Caco-2 (cell line): ENCODE measurements at regions not wholly inside any gene's neighbourhood (a gene's known extent, or its start where the extent isn't known, plus 50 kb on each side); places are given as distances from the start of the nearest gene placed in this dataset.

Source experiments
- BruUV-seq: library from RNA; stranded (reverse); fragments of 400-500 nt; replicated peaks from 2 replicates; lab custom pipeline; 2021; lab: Mats Ljungman, UMichigan
- CTCF ChIA-PET: fragments of 300-600 bp; sonication (Branson Sonifier 250); formaldehyde crosslinking; loops from one replicate; lab custom pipeline; 2022; ENCODE audit warnings: antibody characterized with exemption; lab: Charles Lee
- POLR2A ChIA-PET: fragments of 300-600 bp; sonication (Branson Sonifier 250); formaldehyde crosslinking; loops from one replicate; lab custom pipeline; 2022; ENCODE audit warnings: antibody characterized with exemption; lab: Charles Lee
- DNase-seq, 2 experiments: peaks; one replicate each; pipeline versions ENCODE4 v3.0.0 to v3.0.0-alpha.2; 2020 to 2022
- H3K27me3 ChIP-seq: replicated peaks from 2 replicates; pipeline ENCODE4 v1.6.0; 2011; ENCODE audit warnings: low read length; ENCODE audit not compliant: control insufficient read depth, insufficient read depth
- H3K36me3 ChIP-seq: 2 replicates; pipeline ENCODE4 v1.5.1; 2011; ENCODE audit warnings: low read length; ENCODE audit not compliant: control insufficient read depth, insufficient read depth
- H3K4me1 ChIP-seq: fragments of 250-450 bp; sonication (Bioruptor Pico); 2 replicates; pipeline ENCODE4 v1.5.1; 2020; ENCODE audit warnings: mild to moderate bottlenecking
- H3K4me3 ChIP-seq: 2 replicates; pipeline ENCODE4 v1.5.1; 2011; ENCODE audit warnings: low read depth, mild to moderate bottlenecking, control low read depth, low read length
- H3K9me3 ChIP-seq: fragments of 250-450 bp; sonication (Bioruptor Pico); 2 replicates; pipeline ENCODE4 v1.5.1; 2020; ENCODE audit warnings: mild to moderate bottlenecking, moderate library complexity
- H3K27ac Mint-ChIP-seq: one replicate; pipeline ENCODE4 v1.8.0; 2022; ENCODE audit warnings: mixed read lengths; ENCODE audit not compliant: unreplicated experiment
- H3K27me3 Mint-ChIP-seq: one replicate; pipeline ENCODE4 v1.8.0; 2022; ENCODE audit warnings: mixed read lengths; ENCODE audit not compliant: insufficient read depth, unreplicated experiment
- H3K36me3 Mint-ChIP-seq: one replicate; pipeline ENCODE4 v1.8.0; 2022; ENCODE audit warnings: mild to moderate bottlenecking, mixed read lengths; ENCODE audit not compliant: insufficient read depth, unreplicated experiment
- H3K4me1 Mint-ChIP-seq: one replicate; pipeline ENCODE4 v1.8.0; 2022; ENCODE audit warnings: low read depth, mixed read lengths; ENCODE audit not compliant: unreplicated experiment
- H3K4me3 Mint-ChIP-seq: one replicate; pipeline ENCODE4 v1.8.0; 2022; ENCODE audit warnings: mild to moderate bottlenecking, moderate library complexity, mixed read lengths; ENCODE audit not compliant: unreplicated experiment
- H3K9me3 Mint-ChIP-seq: one replicate; pipeline ENCODE4 v1.8.0; 2022; ENCODE audit warnings: mixed read lengths; ENCODE audit not compliant: unreplicated experiment
- intact Hi-C: fragments of 100-400 bp; cut with micrococcal nuclease; formaldehyde crosslinking; loops from one replicate; pipeline ENCODE4 v1.10.0; 2022; ENCODE audit not compliant: unreplicated experiment
- TF ChIP-seq, protein P1 (sequence below), 2 experiments: fragments of 200-600 bp in 1 of 2; IDR thresholded peaks; 1 replicate in 1 of 2; 2 replicates in 1 of 2; pipeline versions ENCODE4 v1.5.1 to v1.8.0; 2011 to 2022; ENCODE audit warnings: antibody characterized with exemption in 1 of 2, control low read depth in 1 of 2, inconsistent platforms in 1 of 2, low read depth in 1 of 2, low read length in 1 of 2, mild to moderate bottlenecking in 1 of 2, moderate library complexity in 1 of 2; ENCODE audit not compliant: insufficient read depth in 1 of 2, severe bottlenecking in 1 of 2, unreplicated experiment in 1 of 2

DNA sequence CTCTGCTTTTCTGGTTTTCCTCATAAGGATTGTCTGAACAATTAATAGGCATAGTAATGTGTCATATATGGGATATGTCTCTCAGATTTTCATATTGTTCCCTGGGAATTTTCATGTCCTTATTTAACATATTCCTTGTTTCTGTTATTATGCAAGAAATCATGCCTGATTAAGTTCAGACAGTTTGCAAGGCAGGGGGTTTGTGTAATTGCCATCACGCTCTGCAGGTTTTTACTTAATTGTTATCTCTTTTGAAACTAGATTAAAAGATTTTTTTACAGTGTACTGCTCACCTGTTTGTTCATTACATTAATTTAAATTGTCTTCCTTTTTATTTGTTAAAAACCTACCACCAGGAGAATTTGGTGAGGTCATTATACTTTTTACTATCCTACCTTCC lies 1253.2 kb upstream of the PRR20A start:
- Mint-ChIP-seq H3K4me1 (no peaks in the 10 kb centered on the region), H3K27ac (no peak overlapping the region), H3K27me3 (no peaks in the 10 kb centered on the region), H3K9me3 (no peaks in the 10 kb centered on the region), H3K4me3 (no peak overlapping the region), H3K36me3 (no peaks in the 10 kb centered on the region)
- intact Hi-C loops = no loop called here
- Histone ChIP-seq H3K4me3 (no peak overlapping the region), H3K36me3 (no peaks in the 10 kb centered on the region), H3K4me1 (no peaks in the 10 kb centered on the region), H3K27me3 (no peaks in the 10 kb centered on the region), H3K9me3 (no peaks in the 10 kb centered on the region)
- no peak for DNase-seq
- TF ChIP-seq, protein P1, sequence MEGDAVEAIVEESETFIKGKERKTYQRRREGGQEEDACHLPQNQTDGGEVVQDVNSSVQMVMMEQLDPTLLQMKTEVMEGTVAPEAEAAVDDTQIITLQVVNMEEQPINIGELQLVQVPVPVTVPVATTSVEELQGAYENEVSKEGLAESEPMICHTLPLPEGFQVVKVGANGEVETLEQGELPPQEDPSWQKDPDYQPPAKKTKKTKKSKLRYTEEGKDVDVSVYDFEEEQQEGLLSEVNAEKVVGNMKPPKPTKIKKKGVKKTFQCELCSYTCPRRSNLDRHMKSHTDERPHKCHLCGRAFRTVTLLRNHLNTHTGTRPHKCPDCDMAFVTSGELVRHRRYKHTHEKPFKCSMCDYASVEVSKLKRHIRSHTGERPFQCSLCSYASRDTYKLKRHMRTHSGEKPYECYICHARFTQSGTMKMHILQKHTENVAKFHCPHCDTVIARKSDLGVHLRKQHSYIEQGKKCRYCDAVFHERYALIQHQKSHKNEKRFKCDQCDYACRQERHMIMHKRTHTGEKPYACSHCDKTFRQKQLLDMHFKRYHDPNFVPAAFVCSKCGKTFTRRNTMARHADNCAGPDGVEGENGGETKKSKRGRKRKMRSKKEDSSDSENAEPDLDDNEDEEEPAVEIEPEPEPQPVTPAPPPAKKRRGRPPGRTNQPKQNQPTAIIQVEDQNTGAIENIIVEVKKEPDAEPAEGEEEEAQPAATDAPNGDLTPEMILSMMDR (IDR thresholded peaks at IDR 0.05; ENCODE audit: insufficient read depth in 1 of 2, low read depth in 1 of 2, low read length in 1 of 2, severe bottlenecking in 1 of 2, unreplicated experiment in 1 of 2) = no peak
- CTCF ChIA-PET = no interaction called here
- no TSS peak for BruUV-seq
- POLR2A ChIA-PET = no interaction called here

DNA sequence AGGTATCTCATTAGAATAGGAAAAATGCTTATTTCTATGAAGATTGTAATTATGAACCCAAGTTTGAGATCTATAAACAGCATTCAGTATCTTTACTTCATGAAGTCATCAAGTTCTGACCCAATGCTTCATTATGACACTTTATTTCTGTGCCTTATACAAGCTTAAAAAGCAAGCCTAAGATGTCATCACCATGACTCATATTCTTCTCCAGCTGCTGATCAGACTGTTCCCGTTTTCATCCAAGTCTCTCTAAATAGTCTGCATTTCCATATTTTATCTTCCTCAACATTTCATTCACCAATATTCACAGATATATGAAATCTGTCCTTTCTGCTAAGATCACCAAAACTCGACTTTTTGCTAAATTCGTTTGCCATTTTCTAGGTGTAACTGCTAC lies 1247.2 kb upstream of the PRR20A start:
- Mint-ChIP-seq H3K27me3 (peaks cover 3% of the 10 kb centered on the region), H3K9me3 (no peaks in the 10 kb centered on the region), H3K36me3 (no peaks in the 10 kb centered on the region), H3K4me1 (no peaks in the 10 kb centered on the region), H3K4me3 (no peak overlapping the region), H3K27ac (no peak overlapping the region)
- ChIA-PET POLR2A (no interaction called here), CTCF (no interaction called here)
- H3K27me3 ChIP-seq = no peaks in the 10 kb centered on the region
- no TSS peak for BruUV-seq
- no peak overlapping the region for H3K4me3 ChIP-seq
- DNase-seq = no peak
- intact Hi-C loops = no loop called here
- no peaks in the 10 kb centered on the region for H3K4me1 ChIP-seq
- no peaks in the 10 kb centered on the region for H3K36me3 ChIP-seq
- TF ChIP-seq, protein P1 (IDR thresholded peaks at IDR 0.05; ENCODE audit: insufficient read depth in 1 of 2, low read depth in 1 of 2, low read length in 1 of 2, severe bottlenecking in 1 of 2, unreplicated experiment in 1 of 2) = no peak
- no peaks in the 10 kb centered on the region for H3K9me3 ChIP-seq

DNA sequence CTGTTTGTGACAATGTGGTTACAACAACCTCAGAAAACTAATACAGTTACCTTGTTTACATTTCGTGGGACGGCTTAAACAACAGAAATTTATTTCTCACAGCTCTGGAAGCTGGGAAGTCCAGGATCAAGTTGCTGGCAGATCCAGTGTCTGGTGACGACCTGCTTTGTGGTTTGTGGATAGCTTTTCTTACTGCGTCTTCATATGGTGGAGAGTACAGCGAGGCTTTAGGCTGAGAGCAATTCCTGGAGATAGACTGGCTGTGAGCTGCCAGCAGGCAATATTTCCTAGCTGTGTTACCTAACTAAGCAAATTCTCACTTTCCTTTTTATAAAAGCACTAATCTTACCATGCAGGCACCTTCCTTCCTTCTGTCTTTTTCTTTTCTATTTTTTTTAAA lies 1203.5 kb upstream of the PRR20A start:
- H3K27me3 Mint-ChIP-seq = no peaks in the 10 kb centered on the region
- ChIA-PET CTCF (no interaction called here), POLR2A (no interaction called here)
- H3K4me1 ChIP-seq = no peaks in the 10 kb centered on the region
- TF ChIP-seq, protein P1 (IDR thresholded peaks at IDR 0.05; ENCODE audit: insufficient read depth in 1 of 2, low read depth in 1 of 2, low read length in 1 of 2, severe bottlenecking in 1 of 2, unreplicated experiment in 1 of 2) = no peak
- no peaks in the 10 kb centered on the region for H3K36me3 ChIP-seq
- BruUV-seq = no TSS peak
- H3K9me3 Mint-ChIP-seq = no peaks in the 10 kb centered on the region
- H3K27me3 ChIP-seq = no peaks in the 10 kb centered on the region
- no peaks in the 10 kb centered on the region for H3K4me1 Mint-ChIP-seq
- H3K27ac Mint-ChIP-seq = no peak overlapping the region
- intact Hi-C loops = no loop called here
- no peaks in the 10 kb centered on the region for H3K36me3 Mint-ChIP-seq
- no peak for DNase-seq
- H3K4me3 Mint-ChIP-seq = no peak overlapping the region
- no peak overlapping the region for H3K4me3 ChIP-seq
- H3K9me3 ChIP-seq = no peaks in the 10 kb centered on the region
